ENCODE measurements at regions not wholly inside any gene's neighbourhood (a gene's known extent, or its start where the extent isn't known, plus 50 kb on each side); places are given as distances from the start of the nearest gene placed in this dataset.
"Not testable (repeated sequence)": the region's sequence is repeated elsewhere in the genome, so short reads cannot be mapped to it uniquely, and the experiment has no call there.

GRCh38 chr13:78540058-78540457 is 63.3 kb downstream of the POU4F1 start:
- H3K27ac Mint-ChIP-seq (ENCODE audit: unreplicated experiment) = no peak overlapping the region
- H3K9me3 Mint-ChIP-seq = no peaks in the 10 kb centered on the region
- no peak overlapping the region for H3K4me3 Mint-ChIP-seq
- no peak for DNase-seq (ENCODE audit: low read depth, low spot score)
- no peak for TF ChIP-seq CTCF (conservative IDR thresholded peaks at IDR 0.05)
- H3K36me3 Mint-ChIP-seq (ENCODE audit: low read depth) = no peaks in the 10 kb centered on the region
- H3K4me1 Mint-ChIP-seq = no peaks in the 10 kb centered on the region
- H3K27me3 Mint-ChIP-seq (ENCODE audit: low read depth) = peaks cover 21% of the 10 kb centered on the region

DNA sequence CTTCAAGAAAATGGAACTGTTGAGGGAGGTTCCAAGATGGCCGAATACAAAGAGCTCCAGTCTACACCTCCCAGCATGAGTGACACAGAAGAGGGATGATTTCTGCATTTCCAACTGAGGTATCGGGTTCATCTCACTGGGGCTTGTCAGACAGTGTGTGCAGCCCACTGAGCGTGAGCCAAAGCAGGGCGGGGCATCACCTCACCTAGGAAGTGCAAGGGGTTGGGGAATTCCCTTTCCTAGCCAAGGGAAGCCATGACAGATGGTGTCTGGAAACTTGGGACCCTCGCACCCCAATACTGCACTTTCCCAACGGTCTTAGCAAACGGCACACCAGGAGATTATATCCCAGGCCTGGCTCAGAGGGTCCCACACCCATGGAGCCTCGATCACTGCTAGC is 77.3 kb downstream of the POU4F1 start:
- H3K27me3 Mint-ChIP-seq (ENCODE audit: low read depth); H3K4me3 Mint-ChIP-seq; H3K4me1 Mint-ChIP-seq; H3K27ac Mint-ChIP-seq (ENCODE audit: unreplicated experiment); H3K9me3 Mint-ChIP-seq; H3K36me3 Mint-ChIP-seq (ENCODE audit: low read depth); DNase-seq (ENCODE audit: low read depth, low spot score): not testable (repeated sequence)

- no peak for TF ChIP-seq CTCF (conservative IDR thresholded peaks at IDR 0.05)
- Mint-ChIP-seq H3K27ac (ENCODE audit: unreplicated experiment) (no peak overlapping the region), H3K36me3 (ENCODE audit: low read depth) (no peaks in the 10 kb centered on the region), H3K9me3 (peaks cover 8% of the 10 kb centered on the region), H3K27me3 (ENCODE audit: low read depth) (no peaks in the 10 kb centered on the region), H3K4me3 (no peak overlapping the region), H3K4me1 (no peaks in the 10 kb centered on the region)
- no peak for DNase-seq (ENCODE audit: low read depth, low spot score)
Measured at GRCh38 chr13:78524936-78525335, 78.4 kb downstream of the POU4F1 start.

DNA sequence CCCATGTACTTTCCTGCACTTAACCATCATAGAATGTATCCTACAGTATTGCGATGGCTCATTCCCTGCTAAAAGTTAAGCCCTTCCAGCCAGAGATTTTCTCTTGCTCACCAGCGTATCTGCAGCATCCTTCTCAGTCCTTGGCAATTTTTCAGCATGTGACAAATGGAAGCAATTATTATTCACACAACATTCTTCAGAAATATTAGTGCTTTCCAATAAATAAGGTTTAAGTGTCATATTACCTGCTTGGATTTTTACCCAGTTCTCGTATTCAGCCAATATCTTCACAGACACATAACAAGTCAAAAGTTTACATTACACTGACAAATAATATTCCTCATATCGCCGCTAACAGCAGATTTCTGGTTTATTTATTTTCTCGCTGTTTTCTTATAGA is 82.3 kb downstream of the POU4F1 start:
- TF ChIP-seq CTCF (conservative IDR thresholded peaks at IDR 0.05) = no peak
- H3K27ac Mint-ChIP-seq (ENCODE audit: unreplicated experiment) = no peak overlapping the region
- no peaks in the 10 kb centered on the region for H3K4me1 Mint-ChIP-seq

DNA sequence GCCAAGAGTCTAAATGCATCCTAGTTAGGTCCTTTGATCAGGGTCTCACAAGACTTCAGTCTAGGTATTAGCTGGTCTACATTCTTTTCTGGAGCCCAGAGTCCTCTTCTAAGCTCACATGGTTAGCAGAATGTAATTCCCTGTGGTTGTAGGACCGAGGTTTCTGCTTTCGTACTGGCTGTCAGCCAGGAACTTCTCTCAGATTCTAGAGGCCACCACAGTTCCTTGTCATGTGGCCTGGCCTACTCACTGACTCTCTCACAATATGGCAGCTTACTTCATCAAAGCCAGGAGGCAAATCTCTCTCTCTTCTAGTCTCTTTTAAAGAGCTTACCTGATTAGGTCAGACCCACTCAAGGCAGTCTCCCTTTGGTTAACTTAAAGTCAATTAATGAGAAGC is 82.9 kb downstream of the POU4F1 start:
- Mint-ChIP-seq H3K9me3 (peaks cover 4% of the 10 kb centered on the region), H3K4me3 (no peak overlapping the region), H3K36me3 (ENCODE audit: low read depth) (no peaks in the 10 kb centered on the region), H3K27me3 (ENCODE audit: low read depth) (no peaks in the 10 kb centered on the region), H3K27ac (ENCODE audit: unreplicated experiment) (no peak overlapping the region), H3K4me1 (no peaks in the 10 kb centered on the region)
- TF ChIP-seq CTCF (conservative IDR thresholded peaks at IDR 0.05) = no peak
- DNase-seq (ENCODE audit: low read depth, low spot score) = no peak

More for the DNA sequence above, 82.3 kb downstream of the POU4F1 start:
- no peaks in the 10 kb centered on the region for H3K27me3 Mint-ChIP-seq (ENCODE audit: low read depth)
- peaks cover 10% of the 10 kb centered on the region for H3K9me3 Mint-ChIP-seq
- H3K36me3 Mint-ChIP-seq (ENCODE audit: low read depth) = no peaks in the 10 kb centered on the region
- DNase-seq (ENCODE audit: low read depth, low spot score) = no peak
- no peak overlapping the region for H3K4me3 Mint-ChIP-seq

- H3K27ac Mint-ChIP-seq (ENCODE audit: unreplicated experiment); H3K27me3 Mint-ChIP-seq (ENCODE audit: low read depth); H3K36me3 Mint-ChIP-seq (ENCODE audit: low read depth); H3K4me3 Mint-ChIP-seq; H3K4me1 Mint-ChIP-seq; DNase-seq (ENCODE audit: low read depth, low spot score); H3K9me3 Mint-ChIP-seq: not testable (repeated sequence)
Measured at GRCh38 chr13:78518482-78518881, 84.9 kb downstream of the POU4F1 start.

DNA sequence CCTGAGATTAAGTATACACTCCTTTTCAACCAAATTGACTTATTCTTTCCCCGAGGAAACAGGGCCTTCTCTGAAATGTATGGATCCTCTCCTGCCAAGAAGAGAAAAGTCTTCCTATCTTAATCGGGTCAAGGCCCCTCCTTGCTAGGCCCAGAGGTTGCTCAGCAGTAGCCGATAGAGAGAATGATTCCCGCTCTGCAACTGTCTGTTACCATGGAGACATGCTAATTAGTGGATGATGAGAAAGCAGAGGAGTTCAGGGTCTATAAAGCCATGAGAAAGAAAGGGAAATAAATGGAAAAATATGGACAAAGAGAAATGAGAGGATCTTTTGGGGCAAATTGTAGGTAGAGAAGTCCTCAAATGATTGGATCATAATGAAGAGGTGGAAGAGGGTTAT is 103.5 kb downstream of the POU4F1 start:
- Mint-ChIP-seq H3K36me3 (ENCODE audit: low read depth) (no peaks in the 10 kb centered on the region), H3K4me3 (no peak overlapping the region), H3K9me3 (peaks cover 3% of the 10 kb centered on the region), H3K4me1 (peaks cover 10% of the 10 kb centered on the region), H3K27me3 (ENCODE audit: low read depth) (peaks cover 3% of the 10 kb centered on the region), H3K27ac (ENCODE audit: unreplicated experiment) (no peak overlapping the region)
- no peak for TF ChIP-seq CTCF (conservative IDR thresholded peaks at IDR 0.05)
- DNase-seq (ENCODE audit: low read depth, low spot score) = no peak

Measured in neural crest cell (in vitro differentiated cells).